ENCODE measurements at regions not wholly inside any gene's neighbourhood (a gene's known extent, or its start where the extent isn't known, plus 50 kb on each side); places are given as distances from the start of the nearest gene placed in this dataset.

DNA sequence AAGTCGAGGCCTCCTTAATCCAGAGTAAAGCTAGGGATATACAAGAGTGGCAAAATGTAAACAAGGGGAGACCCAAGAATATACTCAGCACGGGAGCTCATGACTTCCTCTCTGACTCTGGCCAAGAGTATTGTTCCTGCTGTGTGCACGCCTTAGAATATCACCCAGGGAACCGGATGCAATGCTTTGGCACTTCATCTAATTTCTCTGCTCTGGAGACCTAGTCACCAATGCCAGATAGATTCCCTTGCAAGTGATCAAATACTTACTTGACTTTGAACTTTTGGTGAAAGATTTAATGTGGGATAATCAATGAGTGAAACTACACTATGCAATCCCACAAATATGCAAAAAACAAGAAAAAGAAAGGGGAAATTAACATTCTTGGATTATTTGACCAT lies 695.5 kb downstream of the INHBA start (continued):
- TF ChIP-seq, protein P1, sequence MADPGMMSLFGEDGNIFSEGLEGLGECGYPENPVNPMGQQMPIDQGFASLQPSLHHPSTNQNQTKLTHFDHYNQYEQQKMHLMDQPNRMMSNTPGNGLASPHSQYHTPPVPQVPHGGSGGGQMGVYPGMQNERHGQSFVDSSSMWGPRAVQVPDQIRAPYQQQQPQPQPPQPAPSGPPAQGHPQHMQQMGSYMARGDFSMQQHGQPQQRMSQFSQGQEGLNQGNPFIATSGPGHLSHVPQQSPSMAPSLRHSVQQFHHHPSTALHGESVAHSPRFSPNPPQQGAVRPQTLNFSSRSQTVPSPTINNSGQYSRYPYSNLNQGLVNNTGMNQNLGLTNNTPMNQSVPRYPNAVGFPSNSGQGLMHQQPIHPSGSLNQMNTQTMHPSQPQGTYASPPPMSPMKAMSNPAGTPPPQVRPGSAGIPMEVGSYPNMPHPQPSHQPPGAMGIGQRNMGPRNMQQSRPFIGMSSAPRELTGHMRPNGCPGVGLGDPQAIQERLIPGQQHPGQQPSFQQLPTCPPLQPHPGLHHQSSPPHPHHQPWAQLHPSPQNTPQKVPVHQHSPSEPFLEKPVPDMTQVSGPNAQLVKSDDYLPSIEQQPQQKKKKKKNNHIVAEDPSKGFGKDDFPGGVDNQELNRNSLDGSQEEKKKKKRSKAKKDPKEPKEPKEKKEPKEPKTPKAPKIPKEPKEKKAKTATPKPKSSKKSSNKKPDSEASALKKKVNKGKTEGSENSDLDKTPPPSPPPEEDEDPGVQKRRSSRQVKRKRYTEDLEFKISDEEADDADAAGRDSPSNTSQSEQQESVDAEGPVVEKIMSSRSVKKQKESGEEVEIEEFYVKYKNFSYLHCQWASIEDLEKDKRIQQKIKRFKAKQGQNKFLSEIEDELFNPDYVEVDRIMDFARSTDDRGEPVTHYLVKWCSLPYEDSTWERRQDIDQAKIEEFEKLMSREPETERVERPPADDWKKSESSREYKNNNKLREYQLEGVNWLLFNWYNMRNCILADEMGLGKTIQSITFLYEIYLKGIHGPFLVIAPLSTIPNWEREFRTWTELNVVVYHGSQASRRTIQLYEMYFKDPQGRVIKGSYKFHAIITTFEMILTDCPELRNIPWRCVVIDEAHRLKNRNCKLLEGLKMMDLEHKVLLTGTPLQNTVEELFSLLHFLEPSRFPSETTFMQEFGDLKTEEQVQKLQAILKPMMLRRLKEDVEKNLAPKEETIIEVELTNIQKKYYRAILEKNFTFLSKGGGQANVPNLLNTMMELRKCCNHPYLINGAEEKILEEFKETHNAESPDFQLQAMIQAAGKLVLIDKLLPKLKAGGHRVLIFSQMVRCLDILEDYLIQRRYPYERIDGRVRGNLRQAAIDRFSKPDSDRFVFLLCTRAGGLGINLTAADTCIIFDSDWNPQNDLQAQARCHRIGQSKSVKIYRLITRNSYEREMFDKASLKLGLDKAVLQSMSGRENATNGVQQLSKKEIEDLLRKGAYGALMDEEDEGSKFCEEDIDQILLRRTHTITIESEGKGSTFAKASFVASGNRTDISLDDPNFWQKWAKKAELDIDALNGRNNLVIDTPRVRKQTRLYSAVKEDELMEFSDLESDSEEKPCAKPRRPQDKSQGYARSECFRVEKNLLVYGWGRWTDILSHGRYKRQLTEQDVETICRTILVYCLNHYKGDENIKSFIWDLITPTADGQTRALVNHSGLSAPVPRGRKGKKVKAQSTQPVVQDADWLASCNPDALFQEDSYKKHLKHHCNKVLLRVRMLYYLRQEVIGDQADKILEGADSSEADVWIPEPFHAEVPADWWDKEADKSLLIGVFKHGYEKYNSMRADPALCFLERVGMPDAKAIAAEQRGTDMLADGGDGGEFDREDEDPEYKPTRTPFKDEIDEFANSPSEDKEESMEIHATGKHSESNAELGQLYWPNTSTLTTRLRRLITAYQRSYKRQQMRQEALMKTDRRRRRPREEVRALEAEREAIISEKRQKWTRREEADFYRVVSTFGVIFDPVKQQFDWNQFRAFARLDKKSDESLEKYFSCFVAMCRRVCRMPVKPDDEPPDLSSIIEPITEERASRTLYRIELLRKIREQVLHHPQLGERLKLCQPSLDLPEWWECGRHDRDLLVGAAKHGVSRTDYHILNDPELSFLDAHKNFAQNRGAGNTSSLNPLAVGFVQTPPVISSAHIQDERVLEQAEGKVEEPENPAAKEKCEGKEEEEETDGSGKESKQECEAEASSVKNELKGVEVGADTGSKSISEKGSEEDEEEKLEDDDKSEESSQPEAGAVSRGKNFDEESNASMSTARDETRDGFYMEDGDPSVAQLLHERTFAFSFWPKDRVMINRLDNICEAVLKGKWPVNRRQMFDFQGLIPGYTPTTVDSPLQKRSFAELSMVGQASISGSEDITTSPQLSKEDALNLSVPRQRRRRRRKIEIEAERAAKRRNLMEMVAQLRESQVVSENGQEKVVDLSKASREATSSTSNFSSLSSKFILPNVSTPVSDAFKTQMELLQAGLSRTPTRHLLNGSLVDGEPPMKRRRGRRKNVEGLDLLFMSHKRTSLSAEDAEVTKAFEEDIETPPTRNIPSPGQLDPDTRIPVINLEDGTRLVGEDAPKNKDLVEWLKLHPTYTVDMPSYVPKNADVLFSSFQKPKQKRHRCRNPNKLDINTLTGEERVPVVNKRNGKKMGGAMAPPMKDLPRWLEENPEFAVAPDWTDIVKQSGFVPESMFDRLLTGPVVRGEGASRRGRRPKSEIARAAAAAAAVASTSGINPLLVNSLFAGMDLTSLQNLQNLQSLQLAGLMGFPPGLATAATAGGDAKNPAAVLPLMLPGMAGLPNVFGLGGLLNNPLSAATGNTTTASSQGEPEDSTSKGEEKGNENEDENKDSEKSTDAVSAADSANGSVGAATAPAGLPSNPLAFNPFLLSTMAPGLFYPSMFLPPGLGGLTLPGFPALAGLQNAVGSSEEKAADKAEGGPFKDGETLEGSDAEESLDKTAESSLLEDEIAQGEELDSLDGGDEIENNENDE (IDR thresholded peaks at IDR 0.05; ENCODE audit: insufficient replicate concordance, low read length), result no peak
